SK-N-SH (cell line): ENCODE measurements at regions not wholly inside any gene's neighbourhood (a gene's known extent, or its start where the extent isn't known, plus 50 kb on each side); places are given as distances from the start of the nearest gene placed in this dataset.

Experiments used
- CTCF ChIA-PET: fragments of 300-600, 350-600 bp; formaldehyde crosslinking; extraction: SDS; loops from one replicate; lab custom pipeline; 2021; lab: Yijun Ruan, JAX
- POLR2A ChIA-PET: fragments of 350-600 bp; sonication (Branson Sonifier 250); formaldehyde crosslinking; extraction: SDS; loops from one replicate; lab custom pipeline; 2020; ENCODE audit warnings: antibody characterized with exemption, inconsistent platforms; lab: Yijun Ruan, JAX
- DNase-seq: peaks from one replicate; pipeline ENCODE4 v3.0.0; 2012
- H2AFZ ChIP-seq: fragments of 200-600 bp; sonication (generic); 2 replicates; pipeline ENCODE4 v1.8.1; 2016; ENCODE audit warnings: antibody characterized with exemption, mild to moderate bottlenecking, low read depth
- H3F3A ChIP-seq: fragments of 200-600 bp; sonication (generic); replicated peaks from 2 replicates; pipeline ENCODE3; 2016; ENCODE audit warnings: antibody characterized with exemption, mild to moderate bottlenecking; ENCODE audit not compliant: insufficient read depth
- H3K27ac ChIP-seq, 2 experiments: fragments of 200-500 bp in 1 of 2; fragments of 200-600 bp in 1 of 2; sonication (Bioruptor generic) in 1 of 2; sonication (generic), shearing (Covaris generic) in 1 of 2; 2 replicates each; pipeline versions ENCODE4 v1.5.1 to v1.6.1; 2014 to 2016; ENCODE audit warnings: low read depth in 2 of 2, inconsistent platforms in 1 of 2, low read length in 1 of 2, mild to moderate bottlenecking in 1 of 2, mixed read lengths in 1 of 2
- H3K27me3 ChIP-seq: fragments of 200-600 bp; sonication (generic), shearing (Covaris generic); 2 replicates; pipeline ENCODE4 v1.6.1; 2016; ENCODE audit warnings: mixed run types; ENCODE audit not compliant: insufficient read depth
- H3K36me3 ChIP-seq, 2 experiments: fragments of 200-500 bp in 1 of 2; fragments of 200-600 bp in 1 of 2; sonication (Bioruptor generic) in 1 of 2; sonication (generic) in 1 of 2; replicated peaks in 1 of 2; 2 replicates each; pipeline versions ENCODE3 to v1.5.1; 2014 to 2016; ENCODE audit warnings: low read length in 1 of 2, mild to moderate bottlenecking in 1 of 2; ENCODE audit not compliant: insufficient read depth in 2 of 2, control insufficient read depth in 1 of 2
- H3K4me1 ChIP-seq, 2 experiments: fragments of 200-500 bp in 1 of 2; fragments of 200-600 bp in 1 of 2; sonication (Bioruptor generic) in 1 of 2; sonication (generic), shearing (Covaris generic) in 1 of 2; 2 replicates each; pipeline versions ENCODE4 v1.5.1 to v1.6.1; 2014 to 2016; ENCODE audit warnings: low read depth in 1 of 2, low read length in 1 of 2, mixed run types in 1 of 2; ENCODE audit not compliant: insufficient read depth in 2 of 2, control insufficient read depth in 1 of 2
- H3K4me2 ChIP-seq: fragments of 200-600 bp; sonication (generic), shearing (Covaris generic); 2 replicates; pipeline ENCODE4 v1.6.1; 2017; ENCODE audit warnings: mixed run types
- H3K4me3 ChIP-seq, 2 experiments: fragments of 200-500 bp in 1 of 2; fragments of 200-600 bp in 1 of 2; sonication (Bioruptor generic) in 1 of 2; sonication (generic), shearing (Covaris generic) in 1 of 2; 2 replicates each; pipeline versions ENCODE4 v1.5.1 to v1.8.1; 2014 to 2016; ENCODE audit warnings: low read depth in 2 of 2, inconsistent platforms in 1 of 2, low read length in 1 of 2, mild to moderate bottlenecking in 1 of 2, mixed read lengths in 1 of 2, moderate library complexity in 1 of 2
- H3K79me2 ChIP-seq: fragments of 200-600 bp; sonication (generic); 2 replicates; pipeline ENCODE4 v1.8.1; 2017; ENCODE audit warnings: mild to moderate bottlenecking; ENCODE audit not compliant: insufficient read depth
- H3K9ac ChIP-seq: fragments of 200-600 bp; sonication (generic); 2 replicates; pipeline ENCODE4 v1.6.1; 2017; ENCODE audit warnings: mixed run types
- H3K9me2 ChIP-seq: fragments of 200-600 bp; sonication (generic); 2 replicates; pipeline ENCODE4 v1.6.1; 2017; ENCODE audit warnings: mixed run types
- H3K9me3 ChIP-seq: fragments of 200-600 bp; sonication (generic); 2 replicates; pipeline ENCODE4 v1.6.1; 2017; ENCODE audit warnings: mixed run types, mild to moderate bottlenecking, moderate library complexity
- H4K20me1 ChIP-seq: fragments of 200-600 bp; sonication (generic); 2 replicates; pipeline ENCODE4 v1.6.1; 2017; ENCODE audit warnings: mild to moderate bottlenecking, mixed run types; ENCODE audit not compliant: insufficient read depth
- CHD2 ChIP-seq: fragments of 150-350 bp; IDR thresholded peaks from 2 replicates; pipeline ENCODE4 v1.6.1; 2018; ENCODE audit warnings: low read length; ENCODE audit not compliant: partially characterized antibody
- CTCF ChIP-seq: fragments of 200-600 bp; sonication (generic); IDR thresholded peaks from 2 replicates; pipeline ENCODE4 v1.6.1; 2017; ENCODE audit warnings: antibody characterized with exemption, mild to moderate bottlenecking, moderate library complexity
- ELF1 ChIP-seq: IDR thresholded peaks from 2 replicates; pipeline ENCODE4 v1.4.0; 2012
- EP300 ChIP-seq, 2 experiments: IDR thresholded peaks; 2 replicates each; pipeline versions ENCODE4 v1.4.0 to v1.6.1; 2012; ENCODE audit warnings: borderline replicate concordance in 1 of 2, low read depth in 1 of 2, low read length in 1 of 2
- FOSL2 ChIP-seq: IDR thresholded peaks from 2 replicates; pipeline ENCODE4 v1.4.0; 2012; ENCODE audit warnings: low read depth, mild to moderate bottlenecking, moderate library complexity, borderline replicate concordance
- FOXJ3 ChIP-seq: sonication (generic); formaldehyde crosslinking; IDR thresholded peaks from 2 replicates; pipeline ENCODE4 v1.5.1; 2020; ENCODE audit warnings: mild to moderate bottlenecking, missing genetic modification reagents
- FOXM1 ChIP-seq: IDR thresholded peaks from 2 replicates; pipeline ENCODE4 v1.4.0; 2012; ENCODE audit warnings: low read depth, mild to moderate bottlenecking
- GABPA ChIP-seq: IDR thresholded peaks from 2 replicates; pipeline ENCODE4 v1.4.0; 2012; ENCODE audit warnings: low read depth, mild to moderate bottlenecking
- GATA2 ChIP-seq: sonication (generic); formaldehyde crosslinking; IDR thresholded peaks from 2 replicates; pipeline ENCODE4 v1.5.0; 2020; ENCODE audit warnings: mild to moderate bottlenecking, missing genetic modification reagents
- MXI1 ChIP-seq: IDR thresholded peaks from 2 replicates; pipeline ENCODE4 v1.6.1; 2012; ENCODE audit warnings: mild to moderate bottlenecking, low read depth, low read length, improper control_type of control experiment
- NFIC ChIP-seq: IDR thresholded peaks from 2 replicates; pipeline ENCODE4 v1.4.0; 2012; ENCODE audit warnings: borderline replicate concordance
- NRF1 ChIP-seq: IDR thresholded peaks from 2 replicates; pipeline ENCODE4 v1.6.1; 2012; ENCODE audit warnings: low read depth, mild to moderate bottlenecking, low read length
- RAD21 ChIP-seq: IDR thresholded peaks from 2 replicates; pipeline ENCODE4 v1.6.1; 2012; ENCODE audit warnings: mild to moderate bottlenecking, low read length
- RCOR1 ChIP-seq: fragments of 150-350 bp; IDR thresholded peaks from 2 replicates; pipeline ENCODE4 v1.6.1; 2017; ENCODE audit warnings: antibody characterized with exemption, low read length
- RFX5 ChIP-seq: IDR thresholded peaks from 2 replicates; pipeline ENCODE4 v1.6.1; 2012; ENCODE audit warnings: mild to moderate bottlenecking, improper control_type of control experiment, low read length
- RXRA ChIP-seq: IDR thresholded peaks from 2 replicates; pipeline ENCODE4 v1.4.0; 2012; ENCODE audit warnings: low read depth, mild to moderate bottlenecking, borderline replicate concordance
- TCF12 ChIP-seq: IDR thresholded peaks from 2 replicates; pipeline ENCODE4 v1.4.0; 2012
- TEAD4 ChIP-seq: IDR thresholded peaks from 2 replicates; pipeline ENCODE4 v1.4.0; 2012; ENCODE audit warnings: mild to moderate bottlenecking, borderline replicate concordance; ENCODE audit not compliant: insufficient read depth
- YY1 ChIP-seq: IDR thresholded peaks from 2 replicates; pipeline ENCODE4 v1.4.0; 2012; ENCODE audit warnings: low read depth, mild to moderate bottlenecking
- WGBS: methylation state at CpG from one replicate; pipeline ENCODE4 v1.1.6; 2017; ENCODE audit warnings: low lambda C conversion rate; 5-methylcytosine and 5-hydroxymethylcytosine counted together
- TF ChIP-seq, protein P1 (sequence below): IDR thresholded peaks from 2 replicates; pipeline ENCODE4; 2012

DNA sequence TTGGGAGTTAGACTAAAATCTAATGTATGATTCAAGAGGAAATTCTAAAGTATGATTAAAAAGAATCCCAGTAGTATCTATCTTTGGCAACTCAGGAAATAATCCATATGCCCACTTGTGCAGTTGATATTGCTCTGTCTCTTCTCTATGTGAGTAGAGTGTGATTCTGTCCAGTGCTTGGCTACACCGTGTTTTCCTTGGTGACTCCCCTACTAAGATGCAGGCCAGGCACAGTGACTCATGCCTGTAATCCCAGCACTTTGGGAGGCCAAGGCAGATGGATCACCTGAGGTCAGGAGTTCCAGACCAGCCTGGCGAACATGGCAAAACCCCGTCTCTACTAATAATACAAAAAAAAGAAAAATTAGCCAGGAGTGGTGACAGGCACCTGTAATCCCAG, 495.4 kb downstream of the MAT2B start:
- Histone ChIP-seq H4K20me1 (no peaks in the 10 kb centered on the region), H3K9ac (no peak overlapping the region), H3K27ac (no peak overlapping the region), H2AFZ (no peak overlapping the region), H3K27me3 (no peaks in the 10 kb centered on the region), H3K4me2 (no peak overlapping the region), H3K4me1 (no peaks in the 10 kb centered on the region), H3K36me3 (no peaks in the 10 kb centered on the region), H3F3A (no peaks in the 10 kb centered on the region), H3K4me3 (no peak overlapping the region), H3K9me2 (no peaks in the 10 kb centered on the region), H3K9me3 (no peaks in the 10 kb centered on the region), H3K79me2 (no peaks in the 10 kb centered on the region)
- CTCF ChIA-PET = no interaction called here
- POLR2A ChIA-PET = no interaction called here
- 58% methylated on average over 3 of the region's 3 CpGs for WGBS
- DNase-seq = no peak
- TF ChIP-seq GATA2 (CRISPR knock-in tag) = no peak
- TF ChIP-seq NFIC = no peak
- TF ChIP-seq RAD21 = no peak
- no peak for TF ChIP-seq RFX5
- no peak for TF ChIP-seq NRF1
- TF ChIP-seq TEAD4 = no peak
- TF ChIP-seq CTCF = no peak
- no peak for TF ChIP-seq EP300 (IDR thresholded peaks at IDR 0.05; ENCODE audit: borderline replicate concordance in 1 of 2, low read depth in 1 of 2, low read length in 1 of 2)
- TF ChIP-seq YY1 = no peak

- no peak for TF ChIP-seq ELF1
- Histone ChIP-seq H3K9me2 (no peaks in the 10 kb centered on the region), H3K36me3 (no peaks in the 10 kb centered on the region), H4K20me1 (no peaks in the 10 kb centered on the region), H3K4me1 (no peaks in the 10 kb centered on the region), H3K27me3 (no peaks in the 10 kb centered on the region), H2AFZ (no peak overlapping the region; the same call in 1 of the 2 replicates), H3K79me2 (no peaks in the 10 kb centered on the region), H3F3A (no peaks in the 10 kb centered on the region), H3K4me3 (no peak overlapping the region), H3K4me2 (no peak overlapping the region), H3K9ac (no peak overlapping the region), H3K9me3 (no peaks in the 10 kb centered on the region), H3K27ac (no peak overlapping the region; a peak in 1 of 4 replicates)
- ChIA-PET POLR2A (no interaction called here), CTCF (interaction anchor here (1.5 to 2.1 kb wide), 2 partner anchors 11 to 306 kb away, joined by 3 to 5 read pairs; no protein-coding TSS in a partner anchor)
- DNase-seq = no peak
- WGBS = 50% methylated on average over 3 of the region's 3 CpGs
Observed at GRCh38 chr5:164002214-164002613, 496.8 kb downstream of the MAT2B start.

GRCh38 chr5:164002628-164003027, 497.2 kb downstream of the MAT2B start:
- H3K79me2 ChIP-seq = no peaks in the 10 kb centered on the region
- H3K4me3 ChIP-seq = no peak overlapping the region
- H3K9me2 ChIP-seq = no peaks in the 10 kb centered on the region
- H2AFZ ChIP-seq = no peak overlapping the region
- H4K20me1 ChIP-seq = no peaks in the 10 kb centered on the region
- H3K36me3 ChIP-seq = no peaks in the 10 kb centered on the region
- no peaks in the 10 kb centered on the region for H3K27me3 ChIP-seq
- no peaks in the 10 kb centered on the region for H3K4me1 ChIP-seq
- no peak for DNase-seq
- POLR2A ChIA-PET = no interaction called here
- TF ChIP-seq FOXM1 (no peak), RXRA (no peak), CTCF (no peak), FOXJ3 (CRISPR knock-in tag) (no peak), TCF12 (no peak), ELF1 (no peak), MXI1 (no peak), GABPA (no peak), TEAD4 (no peak), CHD2 (no peak), FOSL2 (no peak), RCOR1 (no peak), NRF1 (no peak)
- TF ChIP-seq, protein P1, sequence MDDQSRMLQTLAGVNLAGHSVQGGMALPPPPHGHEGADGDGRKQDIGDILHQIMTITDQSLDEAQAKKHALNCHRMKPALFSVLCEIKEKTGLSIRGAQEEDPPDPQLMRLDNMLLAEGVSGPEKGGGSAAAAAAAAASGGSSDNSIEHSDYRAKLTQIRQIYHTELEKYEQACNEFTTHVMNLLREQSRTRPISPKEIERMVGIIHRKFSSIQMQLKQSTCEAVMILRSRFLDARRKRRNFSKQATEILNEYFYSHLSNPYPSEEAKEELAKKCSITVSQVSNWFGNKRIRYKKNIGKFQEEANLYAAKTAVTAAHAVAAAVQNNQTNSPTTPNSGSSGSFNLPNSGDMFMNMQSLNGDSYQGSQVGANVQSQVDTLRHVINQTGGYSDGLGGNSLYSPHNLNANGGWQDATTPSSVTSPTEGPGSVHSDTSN = no peak
- H3K9me3 ChIP-seq = no peaks in the 10 kb centered on the region
- no peak overlapping the region for H3K4me2 ChIP-seq
- H3K9ac ChIP-seq = no peak overlapping the region
- H3K27ac ChIP-seq = no peak overlapping the region
- H3F3A ChIP-seq = no peaks in the 10 kb centered on the region
- CTCF ChIA-PET = interaction anchor here (1.5 to 2.1 kb wide), 2 partner anchors 10 to 306 kb away, joined by 3 to 5 read pairs; no protein-coding TSS in a partner anchor
- WGBS = 64% methylated on average over 3 of the region's 3 CpGs
